HepG2 (cell line): ENCODE measurements at regions not wholly inside any gene's neighbourhood (a gene's known extent, or its start where the extent isn't known, plus 50 kb on each side); places are given as distances from the start of the nearest gene placed in this dataset.
"Not testable (repeated sequence)": the region's sequence is repeated elsewhere in the genome, so short reads cannot be mapped to it uniquely, and the experiment has no call there.

ENCODE experiments used
- ATAC-seq: fragments of 200-7000 bp; cut with Tn5 transposase; 3 replicates; pipeline ENCODE4 v1.9.1; 2020; ENCODE audit warnings: mild to moderate bottlenecking, moderate library complexity
- BruUV-seq: library from RNA; stranded (reverse); fragments of 400-500 nt; replicated peaks from 2 replicates; lab custom pipeline; 2021; lab: Mats Ljungman, UMichigan
- CTCF ChIA-PET: fragments of 300-600 bp; formaldehyde crosslinking; extraction: SDS; loops from one replicate; lab custom pipeline; 2021; ENCODE audit warnings: low total read pairs, inconsistent platforms, low intra/inter-chr PET ratio; lab: Yijun Ruan, JAX
- POLR2A ChIA-PET: fragments of 350-600 bp; sonication (Branson Sonifier 250); formaldehyde crosslinking; loops from one replicate; lab custom pipeline; 2020; ENCODE audit warnings: antibody characterized with exemption, inconsistent platforms; lab: Yijun Ruan, JAX
- DNase-seq: peaks from one replicate; pipeline ENCODE4 v3.0.0-alpha.2; 2015; ENCODE audit warnings: low spot score
- FAIRE-seq: peaks from 3 replicates; lab custom pipeline; 2011; peaks lifted over from hg19 to GRCh38; lab: Jason Lieb, UNC
- H2AFZ ChIP-seq: one replicate; pipeline ENCODE4 v1.6.1; 2011; ENCODE audit warnings: low read length, inconsistent platforms
- H3K27ac ChIP-seq: fragments of 300-600 bp; 3 replicates; pipeline ENCODE4 v1.8.0; 2011; ENCODE audit warnings: mixed run types, mild to moderate bottlenecking, mixed read lengths, low read length, inconsistent platforms; ENCODE audit not compliant: insufficient read depth; ENCODE audit errors: extremely low read length
- H3K27me3 ChIP-seq, 2 experiments: fragments of 200-600 bp in 1 of 2; 2 replicates in 1 of 2; 3 replicates in 1 of 2; pipeline versions ENCODE4 v1.6.0 to v1.8.0; 2011; ENCODE audit warnings: low read length in 2 of 2, mild to moderate bottlenecking in 2 of 2, moderate library complexity in 2 of 2, inconsistent platforms in 1 of 2; ENCODE audit not compliant: insufficient read depth in 2 of 2, control insufficient read depth in 1 of 2
- H3K36me3 ChIP-seq, 2 experiments: fragments of 200-600 bp in 1 of 2; replicated peaks in 1 of 2; 2 replicates in 1 of 2; 3 replicates in 1 of 2; pipeline versions ENCODE4 v1.5.1 to v1.8.0; 2011; ENCODE audit warnings: low read length in 2 of 2, inconsistent platforms in 1 of 2; ENCODE audit not compliant: insufficient read depth in 2 of 2, control insufficient read depth in 1 of 2
- H3K4me1 ChIP-seq: 2 replicates; pipeline ENCODE4 v1.5.1; 2012; ENCODE audit warnings: low read length, inconsistent platforms; ENCODE audit not compliant: insufficient read depth
- H3K4me2 ChIP-seq: 2 replicates; pipeline ENCODE4 v1.6.0; 2011; ENCODE audit warnings: low read depth, low read length, inconsistent platforms
- H3K4me3 ChIP-seq, 3 experiments: fragments of 200-600 bp in 1 of 3; sonication (generic), shearing (Covaris generic) in 1 of 3; replicated peaks in 1 of 3; 2 replicates each; pipeline ENCODE4 v1.5.1; 2011 to 2016; ENCODE audit warnings: low read length in 3 of 3, inconsistent platforms in 2 of 3, low read depth in 2 of 3, mild to moderate bottlenecking in 2 of 3, control low read depth in 1 of 3, mixed read lengths in 1 of 3; ENCODE audit not compliant: insufficient read depth in 1 of 3
- H3K79me2 ChIP-seq: one replicate; pipeline ENCODE4 v1.6.1; 2011; ENCODE audit warnings: low read length, inconsistent platforms; ENCODE audit not compliant: insufficient read depth
- H3K9ac ChIP-seq: 2 replicates; pipeline ENCODE4 v1.6.0; 2011; ENCODE audit warnings: mild to moderate bottlenecking, low read depth, low read length, inconsistent platforms; ENCODE audit not compliant: insufficient read depth
- H3K9me3 ChIP-seq: 2 replicates; pipeline ENCODE4 v1.5.1; 2012; ENCODE audit warnings: mild to moderate bottlenecking, low read length
- H4K20me1 ChIP-seq: 2 replicates; pipeline ENCODE4 v1.6.0; 2011; ENCODE audit warnings: inconsistent platforms, mild to moderate bottlenecking, low read length, moderate library complexity; ENCODE audit not compliant: insufficient read depth
- ARNT2 ChIP-seq: sonication (generic); formaldehyde crosslinking; IDR thresholded peaks from 2 replicates; pipeline ENCODE4 v1.8.0; 2022; ENCODE audit warnings: mild to moderate bottlenecking, low read depth, missing genetic modification reagents, moderate library complexity
- ERF ChIP-seq: IDR thresholded peaks from 2 replicates; pipeline ENCODE4 v1.6.1; 2018; ENCODE audit warnings: missing biosample characterization, missing genetic modification reagents
- FOSL1 ChIP-seq: sonication (generic); formaldehyde crosslinking; IDR thresholded peaks from 2 replicates; pipeline ENCODE4 v1.9.0; 2021; ENCODE audit warnings: missing genetic modification reagents, borderline replicate concordance
- HNF1B ChIP-seq: sonication (generic); formaldehyde crosslinking; IDR thresholded peaks from 2 replicates; pipeline ENCODE4 v1.5.1; 2020; ENCODE audit warnings: mild to moderate bottlenecking, moderate library complexity, missing genetic modification reagents
- LBX2 ChIP-seq: sonication (generic); formaldehyde crosslinking; IDR thresholded peaks from 2 replicates; pipeline ENCODE4 v1.5.0; 2020; ENCODE audit warnings: missing genetic modification reagents, mild to moderate bottlenecking, borderline replicate concordance
- MED13 ChIP-seq: sonication (generic); formaldehyde crosslinking; IDR thresholded peaks from 2 replicates; pipeline ENCODE4 v1.5.0; 2020; ENCODE audit warnings: missing genetic modification reagents
- MTERF4 ChIP-seq: sonication (generic); formaldehyde crosslinking; IDR thresholded peaks from 2 replicates; pipeline ENCODE4 v1.8.0; 2023; ENCODE audit warnings: mild to moderate bottlenecking, missing genetic modification reagents
- NFE2L2 ChIP-seq: fragments of 150-350 bp; IDR thresholded peaks from 2 replicates; pipeline ENCODE4 v1.6.1; 2014; ENCODE audit warnings: low read length
- SCMH1 ChIP-seq: sonication (generic); formaldehyde crosslinking; IDR thresholded peaks from 2 replicates; pipeline ENCODE4 v1.9.0; 2021; ENCODE audit warnings: missing genetic modification reagents, mild to moderate bottlenecking, borderline replicate concordance
- SP5 ChIP-seq: IDR thresholded peaks from 2 replicates; pipeline ENCODE4 v1.6.1; 2016; ENCODE audit warnings: low read depth, borderline replicate concordance
- TSC22D2 ChIP-seq: sonication (generic); formaldehyde crosslinking; IDR thresholded peaks from 2 replicates; pipeline ENCODE4 v1.5.1; 2020; ENCODE audit warnings: missing genetic modification reagents, mild to moderate bottlenecking, borderline replicate concordance
- XRCC5 ChIP-seq: fragments of 200-400 bp; formaldehyde crosslinking; optimal IDR thresholded peaks from 2 replicates; pipeline ENCODE3; 2017; ENCODE audit warnings: mild to moderate bottlenecking, low read length
- ZNF704 ChIP-seq: sonication (generic); formaldehyde crosslinking; IDR thresholded peaks from 2 replicates; pipeline ENCODE4 v1.8.1; 2023; ENCODE audit warnings: mild to moderate bottlenecking, inconsistent platforms, moderate library complexity, missing genetic modification reagents, borderline replicate concordance
- WGBS: methylation state at CpG from one replicate; pipeline ENCODE4 v1.1.6; 2017; ENCODE audit warnings: low lambda C conversion rate; 5-methylcytosine and 5-hydroxymethylcytosine counted together
- in situ Hi-C: cut with HindIII; loops from 2 replicates; pipeline ENCODE4 v1.10.0; 2017; ENCODE audit warnings: low pct_unique_long_range_greater_than_20kb; ENCODE audit not compliant: extremely low pct_ligation_motif_present
- intact Hi-C: fragments of 100-400 bp; cut with micrococcal nuclease; formaldehyde crosslinking; loops from one replicate; pipeline ENCODE4 v1.10.0; 2022; ENCODE audit not compliant: unreplicated experiment

- no peaks in the 10 kb centered on the region for H4K20me1 ChIP-seq
- intact Hi-C loops (no loop called here), in situ Hi-C loops (no loop called here)
- DNase-seq (no peak), ATAC-seq (no peak), FAIRE-seq (no peak)
- H3K4me1 ChIP-seq: no peaks in the 10 kb centered on the region
- no peaks in the 10 kb centered on the region for H3K9me3 ChIP-seq
- CTCF ChIA-PET: no interaction called here
- H3K79me2 ChIP-seq: no peaks in the 10 kb centered on the region
- no TSS peak for BruUV-seq
- H3K36me3 ChIP-seq: no peaks in the 10 kb centered on the region
- no peak overlapping the region for H3K9ac ChIP-seq
- no peaks in the 10 kb centered on the region for H3K27me3 ChIP-seq
- no peak overlapping the region for H3K4me2 ChIP-seq
- H2AFZ ChIP-seq: no peak overlapping the region
- WGBS: 4% methylated on average over 3 of the region's 3 CpGs
- POLR2A ChIA-PET: no interaction called here
- no peak overlapping the region for H3K27ac ChIP-seq
- no peak for TF ChIP-seq SCMH1 (CRISPR knock-in tag)
- TF ChIP-seq ZNF704 (CRISPR knock-in tag): no peak
- TF ChIP-seq LBX2: no peak
- TF ChIP-seq MTERF4 (CRISPR knock-in tag): no peak
- TF ChIP-seq MED13 (CRISPR knock-in tag): no peak
- TF ChIP-seq TSC22D2: no peak
- no peak for TF ChIP-seq ARNT2 (CRISPR knock-in tag)
- no peak for TF ChIP-seq FOSL1
- TF ChIP-seq ERF (CRISPR knock-in tag): no peak
- no peak for TF ChIP-seq SP5
- no peak for TF ChIP-seq NFE2L2
- TF ChIP-seq HNF1B (CRISPR knock-in tag): no peak
- TF ChIP-seq XRCC5: no peak
- TF ChIP-seq, all 625 proteins: peak for 0
- no peak overlapping the region for H3K4me3 ChIP-seq
Observed at GRCh38 chrX:82742351-82742750, 765.7 kb upstream of the POU3F4 start.

GRCh38 chrX:82745725-82746124, 762.4 kb upstream of the POU3F4 start:
- FAIRE-seq, H3K79me2 ChIP-seq, H3K4me2 ChIP-seq, ATAC-seq, H4K20me1 ChIP-seq, H3K9me3 ChIP-seq, BruUV-seq, intact Hi-C loops, H3K9ac ChIP-seq, H3K27ac ChIP-seq, H3K27me3 ChIP-seq, H3K36me3 ChIP-seq, H2AFZ ChIP-seq, CTCF ChIA-PET, H3K4me1 ChIP-seq, POLR2A ChIA-PET, DNase-seq, in situ Hi-C loops, H3K4me3 ChIP-seq: not testable (repeated sequence)
- 46% methylated on average over 4 of the region's 5 CpGs for WGBS
